HG03354 (cell line): ENCODE measurements at regions not wholly inside any gene's neighbourhood (a gene's known extent, or its start where the extent isn't known, plus 50 kb on each side); places are given as distances from the start of the nearest gene placed in this dataset.

Experiments
- ATAC-seq: cut with Tn5 transposase; IDR thresholded peaks from one replicate; pipeline ENCODE4 v1.9.1; 2021; ENCODE audit warnings: mild to moderate bottlenecking; ENCODE audit not compliant: unreplicated experiment, poor library complexity, severe bottlenecking

DNA sequence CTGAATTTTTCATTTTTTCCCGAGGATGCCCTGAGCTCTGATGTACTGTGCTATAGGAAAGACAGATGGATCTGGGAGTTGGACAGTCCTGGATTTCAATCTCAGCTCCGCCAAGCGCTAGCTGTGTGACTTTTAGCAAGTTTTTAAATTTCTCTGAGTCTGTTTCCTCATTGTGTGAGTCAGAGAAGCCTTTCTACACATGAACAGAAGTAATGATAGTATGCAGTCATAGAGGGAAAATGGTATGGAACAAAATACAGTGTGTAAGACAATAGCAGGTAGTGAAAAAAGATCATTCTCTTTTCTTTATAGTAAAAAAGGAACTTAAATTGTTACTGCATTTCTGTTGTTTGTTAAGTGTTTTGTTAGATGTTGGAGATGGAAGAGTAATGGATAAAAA is 52.4 kb upstream of the PPM1B start:
- ATAC-seq = no peak

DNA sequence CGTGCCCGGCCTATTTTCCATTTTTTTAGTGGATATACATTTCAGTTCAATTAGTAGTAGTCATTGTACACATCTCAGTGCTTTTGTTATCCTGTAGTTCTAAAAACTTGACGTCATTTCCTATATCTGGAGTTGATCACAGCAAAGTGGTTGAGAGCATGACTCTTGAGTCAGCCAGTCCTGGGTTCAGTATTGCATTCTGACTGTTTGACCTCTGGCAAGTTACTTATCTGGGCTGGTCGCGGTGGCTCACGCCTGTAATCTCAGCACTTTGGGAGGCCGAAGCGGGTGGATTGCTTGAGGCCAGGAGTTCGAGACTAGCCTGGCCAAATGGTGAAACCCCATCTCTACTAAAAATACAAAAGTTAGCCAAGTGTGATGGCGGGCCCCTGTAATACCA is 50.4 kb upstream of the PPM1B start:
- ATAC-seq = no peak
